ENCODE measurements at regions not wholly inside any gene's neighbourhood (a gene's known extent, or its start where the extent isn't known, plus 50 kb on each side); places are given as distances from the start of the nearest gene placed in this dataset.
"Not testable (repeated sequence)": the region's sequence is repeated elsewhere in the genome, so short reads cannot be mapped to it uniquely, and the experiment has no call there.

- peaks cover 0 to 1% of the 10 kb centered on the region in 2 donors for H3K27me3 Mint-ChIP-seq
- no peak for DNase-seq
- Histone ChIP-seq H3K27me3 (ENCODE audit: insufficient read depth, low read length, poor library complexity, severe bottlenecking) (no peaks in the 10 kb centered on the region), H3K36me3 (ENCODE audit: insufficient read depth, low read length) (no peaks in the 10 kb centered on the region), H3K4me3 (ENCODE audit: low read length) (no peak overlapping the region), H3K4me1 (ENCODE audit: insufficient read depth, low read length) (no peaks in the 10 kb centered on the region), H3K27ac (ENCODE audit: low read depth, low read length) (no peak overlapping the region), H3K9me3 (ENCODE audit: low read length) (peaks cover 81% of the 10 kb centered on the region)
- CTCF ChIA-PET = no interaction called here
- peaks cover 0 to 83% (median 46%) of the 10 kb centered on the region in 3 donors for H3K36me3 Mint-ChIP-seq
- H3K27ac Mint-ChIP-seq = peak overlapping the region in 1 of 8 donors; percentile 1
- no peak overlapping the region for H3K4me3 Mint-ChIP-seq
- H3K4me1 Mint-ChIP-seq = peaks cover 0 to 1% (median 0%) of the 10 kb centered on the region in 3 donors
- POLR2A ChIA-PET = no interaction called here
- peaks cover 0 to 100% (median 0%) of the 10 kb centered on the region in 5 donors for H3K9me3 Mint-ChIP-seq
Measured at GRCh38 chr21:7951854-7952519, 2569.4 kb upstream of the TPTE start.

GRCh38 chr21:7952648-7953047 lies 2568.7 kb upstream of the TPTE start:
- Histone ChIP-seq H3K4me1 (ENCODE audit: insufficient read depth, low read length) (no peaks in the 10 kb centered on the region), H3K27ac (ENCODE audit: low read depth, low read length) (no peak overlapping the region), H3K4me3 (ENCODE audit: low read length) (no peak overlapping the region), H3K27me3 (ENCODE audit: insufficient read depth, low read length, poor library complexity, severe bottlenecking) (no peaks in the 10 kb centered on the region), H3K36me3 (ENCODE audit: insufficient read depth, low read length) (no peaks in the 10 kb centered on the region), H3K9me3 (ENCODE audit: low read length) (peaks cover 79% of the 10 kb centered on the region)
- H3K36me3 Mint-ChIP-seq = peaks cover 0 to 84% (median 44%) of the 10 kb centered on the region in 3 donors
- no peak overlapping the region for H3K27ac Mint-ChIP-seq
- peaks cover 0 to 1% (median 0%) of the 10 kb centered on the region in 3 donors for H3K4me1 Mint-ChIP-seq
- DNase-seq = no peak
- ChIA-PET CTCF (no interaction called here), POLR2A (no interaction called here)
- H3K27me3 Mint-ChIP-seq = peaks cover 0 to 2% of the 10 kb centered on the region in 2 donors
- H3K4me3 Mint-ChIP-seq = no peak overlapping the region
- H3K9me3 Mint-ChIP-seq = peaks cover 0 to 100% (median 0%) of the 10 kb centered on the region in 5 donors

GRCh38 chr21:7953058-7953457 lies 2568.3 kb upstream of the TPTE start:
- CTCF ChIA-PET = no interaction called here
- POLR2A ChIA-PET = no interaction called here
- peaks cover 0 to 100% (median 0%) of the 10 kb centered on the region in 5 donors for H3K9me3 Mint-ChIP-seq

GRCh38 chr21:7955358-7956073 lies 2565.9 kb upstream of the TPTE start:
- H3K36me3 ChIP-seq (ENCODE audit: insufficient read depth, low read length); H3K27me3 ChIP-seq (ENCODE audit: insufficient read depth, low read length, poor library complexity, severe bottlenecking); DNase-seq; H3K27ac Mint-ChIP-seq; H3K27me3 Mint-ChIP-seq; CTCF ChIA-PET; H3K4me3 Mint-ChIP-seq; H3K4me1 Mint-ChIP-seq; H3K4me3 ChIP-seq (ENCODE audit: low read length); H3K4me1 ChIP-seq (ENCODE audit: insufficient read depth, low read length); H3K27ac ChIP-seq (ENCODE audit: low read depth, low read length); POLR2A ChIA-PET: not testable (repeated sequence)
- H3K9me3 ChIP-seq (ENCODE audit: low read length) = peaks cover 58% of the 10 kb centered on the region
- H3K36me3 Mint-ChIP-seq = peaks cover 1 to 65% (median 35%) of the 10 kb centered on the region in 3 donors
- peaks cover 10 to 91% (median 17%) of the 10 kb centered on the region in 5 donors for H3K9me3 Mint-ChIP-seq

More at GRCh38 chr21:7953058-7953457, 2568.3 kb upstream of the TPTE start:
- no peak overlapping the region for H3K27ac Mint-ChIP-seq
- Histone ChIP-seq H3K4me3 (ENCODE audit: low read length) (no peak overlapping the region), H3K36me3 (ENCODE audit: insufficient read depth, low read length) (no peaks in the 10 kb centered on the region), H3K9me3 (ENCODE audit: low read length) (peaks cover 79% of the 10 kb centered on the region), H3K27ac (ENCODE audit: low read depth, low read length) (no peak overlapping the region), H3K4me1 (ENCODE audit: insufficient read depth, low read length) (no peaks in the 10 kb centered on the region), H3K27me3 (ENCODE audit: insufficient read depth, low read length, poor library complexity, severe bottlenecking) (no peaks in the 10 kb centered on the region)
- peaks cover 0 to 2% of the 10 kb centered on the region in 2 donors for H3K27me3 Mint-ChIP-seq
- peaks cover 0 to 1% (median 0%) of the 10 kb centered on the region in 3 donors for H3K4me1 Mint-ChIP-seq
- H3K36me3 Mint-ChIP-seq = peaks cover 0 to 83% (median 43%) of the 10 kb centered on the region in 3 donors
- no peak overlapping the region for H3K4me3 Mint-ChIP-seq
- DNase-seq = no peak

GRCh38 chr21:7956074-7956452 lies 2565.3 kb upstream of the TPTE start:
- H3K4me3 Mint-ChIP-seq; H3K27me3 Mint-ChIP-seq; DNase-seq; H3K36me3 ChIP-seq (ENCODE audit: insufficient read depth, low read length); H3K4me1 Mint-ChIP-seq; CTCF ChIA-PET; H3K27me3 ChIP-seq (ENCODE audit: insufficient read depth, low read length, poor library complexity, severe bottlenecking); H3K4me1 ChIP-seq (ENCODE audit: insufficient read depth, low read length); H3K27ac Mint-ChIP-seq; H3K4me3 ChIP-seq (ENCODE audit: low read length); POLR2A ChIA-PET; H3K27ac ChIP-seq (ENCODE audit: low read depth, low read length): not testable (repeated sequence)
- peaks cover 52% of the 10 kb centered on the region for H3K9me3 ChIP-seq (ENCODE audit: low read length)
- H3K36me3 Mint-ChIP-seq = peaks cover 1 to 61% (median 30%) of the 10 kb centered on the region in 3 donors
- peaks cover 14 to 91% (median 22%) of the 10 kb centered on the region in 5 donors for H3K9me3 Mint-ChIP-seq

GRCh38 chr21:7956998-7957712 lies 2564.2 kb upstream of the TPTE start:
- DNase-seq; POLR2A ChIA-PET; H3K4me3 Mint-ChIP-seq; H3K36me3 ChIP-seq (ENCODE audit: insufficient read depth, low read length); H3K27me3 ChIP-seq (ENCODE audit: insufficient read depth, low read length, poor library complexity, severe bottlenecking); H3K27ac ChIP-seq (ENCODE audit: low read depth, low read length); H3K27me3 Mint-ChIP-seq; H3K27ac Mint-ChIP-seq; H3K4me1 ChIP-seq (ENCODE audit: insufficient read depth, low read length); H3K4me3 ChIP-seq (ENCODE audit: low read length); H3K4me1 Mint-ChIP-seq; CTCF ChIA-PET: not testable (repeated sequence)
- Mint-ChIP-seq H3K36me3 (peaks cover 1 to 50% (median 28%) of the 10 kb centered on the region in 3 donors), H3K9me3 (peaks cover 18 to 91% (median 33%) of the 10 kb centered on the region in 5 donors)
- H3K9me3 ChIP-seq (ENCODE audit: low read length) = peaks cover 41% of the 10 kb centered on the region

- H3K27me3 ChIP-seq (ENCODE audit: insufficient read depth, low read length, poor library complexity, severe bottlenecking) = no peaks in the 10 kb centered on the region
- H3K36me3 ChIP-seq (ENCODE audit: insufficient read depth, low read length) = no peaks in the 10 kb centered on the region
- peaks cover 0 to 2% of the 10 kb centered on the region in 2 donors for H3K27me3 Mint-ChIP-seq
- DNase-seq = no peak
- peaks cover 0 to 1% (median 0%) of the 10 kb centered on the region in 3 donors for H3K4me1 Mint-ChIP-seq
- H3K9me3 Mint-ChIP-seq = peaks cover 21 to 89% (median 39%) of the 10 kb centered on the region in 5 donors
- CTCF ChIA-PET = no interaction called here
- no peaks in the 10 kb centered on the region for H3K4me1 ChIP-seq (ENCODE audit: insufficient read depth, low read length)
- H3K27ac ChIP-seq (ENCODE audit: low read depth, low read length) = no peak overlapping the region
- peaks cover 1 to 45% (median 27%) of the 10 kb centered on the region in 3 donors for H3K36me3 Mint-ChIP-seq
- POLR2A ChIA-PET = no interaction called here
- H3K4me3 ChIP-seq (ENCODE audit: low read length) = no peak overlapping the region
- H3K9me3 ChIP-seq (ENCODE audit: low read length) = peaks cover 36% of the 10 kb centered on the region
- H3K27ac Mint-ChIP-seq = no peak overlapping the region
- no peak overlapping the region for H3K4me3 Mint-ChIP-seq
Measured at GRCh38 chr21:7957713-7958064, 2563.7 kb upstream of the TPTE start.

Measured in CD8-positive, alpha-beta memory T cell (primary cell).